ENCODE measurements at regions not wholly inside any gene's neighbourhood (a gene's known extent, or its start where the extent isn't known, plus 50 kb on each side); places are given as distances from the start of the nearest gene placed in this dataset.

DNA sequence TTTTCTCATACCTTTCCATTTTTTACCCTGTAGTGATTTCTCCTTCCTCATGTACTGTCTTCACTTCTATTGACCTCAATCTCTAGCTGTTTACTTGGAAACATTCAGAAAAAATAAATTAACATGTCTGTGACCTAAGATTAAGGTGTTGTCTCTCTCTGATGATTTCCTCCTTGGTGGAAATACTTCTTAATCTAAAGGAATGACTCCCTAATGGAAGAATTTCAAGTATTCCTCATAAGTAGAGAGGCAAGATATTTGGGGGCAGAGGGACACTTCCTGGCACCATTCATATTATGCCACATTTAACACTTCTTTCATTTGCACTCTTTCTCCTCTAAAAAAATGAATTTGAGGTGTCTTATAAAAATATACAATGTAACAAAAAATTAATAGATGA lies 202.8 kb downstream of the NEBL start:
- no peak for FAIRE-seq
- Histone ChIP-seq H3K4me2 (no peak overlapping the region), H3K4me1 (no peaks in the 10 kb centered on the region), H3K9me3 (no peaks in the 10 kb centered on the region), H3K4me3 (no peak overlapping the region), H3K27ac (no peak overlapping the region)
- no peak for ATAC-seq
- ChIA-PET CTCF (no interaction called here), POLR2A (no interaction called here)
- no peak for DNase-seq (ENCODE audit: low read depth in 1 of 2, low spot score in 1 of 2)
- TF ChIP-seq ZSCAN20 (CRISPR knock-in tag; IDR thresholded peaks at IDR 0.05) (no peak), HDAC2 (IDR thresholded peaks at IDR 0.05) (no peak), HOXB5 (CRISPR knock-in tag; IDR thresholded peaks at IDR 0.05) (no peak), CBX8 (IDR thresholded peaks at IDR 0.05) (no peak), FOSB (CRISPR knock-in tag; IDR thresholded peaks at IDR 0.05) (no peak), MAZ (IDR thresholded peaks at IDR 0.05; ENCODE audit: borderline replicate concordance, low read depth, low read length) (no peak)

DNA sequence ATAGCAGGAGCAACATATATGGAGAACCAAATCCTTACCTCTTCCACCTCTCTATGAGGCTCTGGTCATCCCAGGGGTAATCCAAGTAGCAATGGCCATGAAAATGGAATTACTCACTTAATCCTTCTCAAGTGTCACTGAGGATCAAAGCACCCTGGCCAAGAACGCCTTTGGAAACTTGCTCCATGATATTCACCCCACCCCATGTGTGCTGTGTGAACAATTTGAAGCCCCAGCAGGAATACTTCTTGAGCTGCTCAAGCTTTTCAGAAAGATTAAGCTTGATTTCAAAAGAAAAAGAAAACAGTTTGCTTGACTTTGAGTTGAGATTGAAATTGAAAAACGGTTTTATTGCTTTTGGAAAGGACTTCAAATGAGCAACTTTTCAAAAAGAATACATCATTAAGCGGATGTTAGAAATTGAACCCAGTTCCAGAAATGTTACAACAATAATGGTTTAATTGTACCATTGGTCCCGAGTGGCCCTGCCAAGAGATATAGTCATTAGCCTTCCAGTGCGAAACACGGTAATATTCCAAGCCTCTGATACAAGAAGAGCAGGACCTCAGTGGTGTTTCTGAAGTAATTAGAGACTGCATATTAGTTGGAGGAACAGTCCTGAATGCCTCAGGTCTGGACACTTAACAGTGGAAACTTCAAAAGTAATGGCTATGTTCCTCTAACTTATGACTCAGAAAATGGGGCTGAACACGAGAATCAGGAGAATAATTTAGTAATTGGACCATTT lies 208.1 kb downstream of the NEBL start:
- Histone ChIP-seq H3K4me1 (no peaks in the 10 kb centered on the region), H3K4me2 (no peak overlapping the region), H3K4me3 (no peak overlapping the region), H3K9me3 (no peaks in the 10 kb centered on the region), H3K27ac (no peak overlapping the region)
- no peak for TF ChIP-seq KDM1A (IDR thresholded peaks at IDR 0.05; ENCODE audit: low read depth)
- no peak for TF ChIP-seq MAFK (IDR thresholded peaks at IDR 0.05; ENCODE audit: partially characterized antibody)
- no peak for TF ChIP-seq TP53 (CRISPR knock-in tag; IDR thresholded peaks at IDR 0.05)
- TF ChIP-seq MYC (IDR thresholded peaks at IDR 0.05; ENCODE audit: borderline replicate concordance, low read length): no peak
- no peak for TF ChIP-seq PHF8 (IDR thresholded peaks at IDR 0.05; ENCODE audit: borderline replicate concordance, low read depth)
- TF ChIP-seq HOXA7 (CRISPR knock-in tag; IDR thresholded peaks at IDR 0.05): no peak
- no peak for TF ChIP-seq EHMT2 (IDR thresholded peaks at IDR 0.05; ENCODE audit: low read depth)
- WGBS (ENCODE audit: missing lambda C conversion rate): 21% methylated on average over 7 of the region's 7 CpGs
- POLR2A ChIA-PET: no interaction called here
- ATAC-seq (no peak), FAIRE-seq (no peak), DNase-seq (ENCODE audit: low read depth in 1 of 2, low spot score in 1 of 2) (no peak)
- CTCF ChIA-PET: no interaction called here

DNA sequence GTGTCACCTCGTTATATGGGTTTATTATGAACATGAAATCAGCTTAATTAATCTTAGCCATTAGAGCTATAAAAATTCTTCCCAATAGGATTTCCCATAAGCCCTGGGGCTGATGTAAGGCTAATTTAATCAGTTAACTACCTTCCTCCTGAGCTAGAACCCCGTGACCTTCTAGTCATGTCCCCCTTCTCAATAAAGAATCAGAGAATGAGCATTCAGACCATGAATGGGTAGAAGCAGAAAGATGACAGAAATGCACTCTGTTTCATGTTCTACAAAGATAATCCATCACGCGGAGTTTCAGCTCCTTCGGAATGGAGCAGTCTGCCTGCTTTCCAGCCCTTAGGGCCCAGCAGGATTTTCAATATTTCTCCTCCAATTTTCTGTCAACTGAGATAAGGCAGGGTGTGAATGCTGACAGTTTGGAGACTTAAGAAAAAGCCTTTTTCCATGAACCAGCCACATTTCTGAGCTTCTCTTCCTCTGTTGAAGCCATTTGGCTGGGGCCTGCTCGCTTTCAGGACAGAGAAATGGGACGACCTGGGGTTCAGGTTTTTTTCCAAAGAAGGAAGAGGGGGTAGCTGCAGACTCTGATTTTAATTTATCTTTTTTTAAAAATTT lies 211.0 kb downstream of the NEBL start:
- 43% methylated on average over 7 of the region's 7 CpGs for WGBS (ENCODE audit: missing lambda C conversion rate)
- Histone ChIP-seq H3K9me3 (no peaks in the 10 kb centered on the region), H3K27ac (no peak overlapping the region), H3K4me2 (no peak overlapping the region), H3K4me1 (no peaks in the 10 kb centered on the region), H3K4me3 (no peak overlapping the region)
- DNase-seq (ENCODE audit: low read depth in 1 of 2, low spot score in 1 of 2) (no peak), ATAC-seq (no peak), FAIRE-seq (no peak)
- TF ChIP-seq HOXB5 (CRISPR knock-in tag; IDR thresholded peaks at IDR 0.05): no peak
- no peak for TF ChIP-seq BHLHE40 (IDR thresholded peaks at IDR 0.05; ENCODE audit: low read depth, low read length)
- TF ChIP-seq, protein P1, sequence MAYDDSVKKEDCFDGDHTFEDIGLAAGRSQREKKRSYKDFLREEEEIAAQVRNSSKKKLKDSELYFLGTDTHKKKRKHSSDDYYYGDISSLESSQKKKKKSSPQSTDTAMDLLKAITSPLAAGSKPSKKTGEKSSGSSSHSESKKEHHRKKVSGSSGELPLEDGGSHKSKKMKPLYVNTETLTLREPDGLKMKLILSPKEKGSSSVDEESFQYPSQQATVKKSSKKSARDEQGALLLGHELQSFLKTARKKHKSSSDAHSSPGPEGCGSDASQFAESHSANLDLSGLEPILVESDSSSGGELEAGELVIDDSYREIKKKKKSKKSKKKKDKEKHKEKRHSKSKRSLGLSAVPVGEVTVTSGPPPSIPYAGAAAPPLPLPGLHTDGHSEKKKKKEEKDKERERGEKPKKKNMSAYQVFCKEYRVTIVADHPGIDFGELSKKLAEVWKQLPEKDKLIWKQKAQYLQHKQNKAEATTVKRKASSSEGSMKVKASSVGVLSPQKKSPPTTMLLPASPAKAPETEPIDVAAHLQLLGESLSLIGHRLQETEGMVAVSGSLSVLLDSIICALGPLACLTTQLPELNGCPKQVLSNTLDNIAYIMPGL (CRISPR knock-in tag; IDR thresholded peaks at IDR 0.05; ENCODE audit: borderline replicate concordance): no peak
- no peak for TF ChIP-seq RCOR1 (IDR thresholded peaks at IDR 0.05; ENCODE audit: low read depth, low read length)
- no peak for TF ChIP-seq ZFP36 (IDR thresholded peaks at IDR 0.05; ENCODE audit: borderline replicate concordance, partially characterized antibody)
- no peak for TF ChIP-seq EP300 (IDR thresholded peaks at IDR 0.05)
- no peak for TF ChIP-seq FOSB (CRISPR knock-in tag; IDR thresholded peaks at IDR 0.05)
- TF ChIP-seq TP53 (CRISPR knock-in tag; IDR thresholded peaks at IDR 0.05): no peak
- TF ChIP-seq, protein P2, sequence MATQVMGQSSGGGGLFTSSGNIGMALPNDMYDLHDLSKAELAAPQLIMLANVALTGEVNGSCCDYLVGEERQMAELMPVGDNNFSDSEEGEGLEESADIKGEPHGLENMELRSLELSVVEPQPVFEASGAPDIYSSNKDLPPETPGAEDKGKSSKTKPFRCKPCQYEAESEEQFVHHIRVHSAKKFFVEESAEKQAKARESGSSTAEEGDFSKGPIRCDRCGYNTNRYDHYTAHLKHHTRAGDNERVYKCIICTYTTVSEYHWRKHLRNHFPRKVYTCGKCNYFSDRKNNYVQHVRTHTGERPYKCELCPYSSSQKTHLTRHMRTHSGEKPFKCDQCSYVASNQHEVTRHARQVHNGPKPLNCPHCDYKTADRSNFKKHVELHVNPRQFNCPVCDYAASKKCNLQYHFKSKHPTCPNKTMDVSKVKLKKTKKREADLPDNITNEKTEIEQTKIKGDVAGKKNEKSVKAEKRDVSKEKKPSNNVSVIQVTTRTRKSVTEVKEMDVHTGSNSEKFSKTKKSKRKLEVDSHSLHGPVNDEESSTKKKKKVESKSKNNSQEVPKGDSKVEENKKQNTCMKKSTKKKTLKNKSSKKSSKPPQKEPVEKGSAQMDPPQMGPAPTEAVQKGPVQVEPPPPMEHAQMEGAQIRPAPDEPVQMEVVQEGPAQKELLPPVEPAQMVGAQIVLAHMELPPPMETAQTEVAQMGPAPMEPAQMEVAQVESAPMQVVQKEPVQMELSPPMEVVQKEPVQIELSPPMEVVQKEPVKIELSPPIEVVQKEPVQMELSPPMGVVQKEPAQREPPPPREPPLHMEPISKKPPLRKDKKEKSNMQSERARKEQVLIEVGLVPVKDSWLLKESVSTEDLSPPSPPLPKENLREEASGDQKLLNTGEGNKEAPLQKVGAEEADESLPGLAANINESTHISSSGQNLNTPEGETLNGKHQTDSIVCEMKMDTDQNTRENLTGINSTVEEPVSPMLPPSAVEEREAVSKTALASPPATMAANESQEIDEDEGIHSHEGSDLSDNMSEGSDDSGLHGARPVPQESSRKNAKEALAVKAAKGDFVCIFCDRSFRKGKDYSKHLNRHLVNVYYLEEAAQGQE (IDR thresholded peaks at IDR 0.05): no peak
- TF ChIP-seq SREBF2 (IDR thresholded peaks at IDR 0.05): no peak
- TF ChIP-seq RFX5 (IDR thresholded peaks at IDR 0.05): no peak
- no peak for TF ChIP-seq ZNF302 (CRISPR knock-in tag; IDR thresholded peaks at IDR 0.05)
- no peak for TF ChIP-seq ESRRA (IDR thresholded peaks at IDR 0.05; ENCODE audit: borderline replicate concordance, low read length)
- TF ChIP-seq POLR2A (IDR thresholded peaks at IDR 0.05; ENCODE audit: low read length): no peak
- TF ChIP-seq, protein P3, sequence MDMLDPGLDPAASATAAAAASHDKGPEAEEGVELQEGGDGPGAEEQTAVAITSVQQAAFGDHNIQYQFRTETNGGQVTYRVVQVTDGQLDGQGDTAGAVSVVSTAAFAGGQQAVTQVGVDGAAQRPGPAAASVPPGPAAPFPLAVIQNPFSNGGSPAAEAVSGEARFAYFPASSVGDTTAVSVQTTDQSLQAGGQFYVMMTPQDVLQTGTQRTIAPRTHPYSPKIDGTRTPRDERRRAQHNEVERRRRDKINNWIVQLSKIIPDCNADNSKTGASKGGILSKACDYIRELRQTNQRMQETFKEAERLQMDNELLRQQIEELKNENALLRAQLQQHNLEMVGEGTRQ (IDR thresholded peaks at IDR 0.05): no peak
- no peak for TF ChIP-seq EHF (CRISPR knock-in tag; IDR thresholded peaks at IDR 0.05)
- ChIA-PET POLR2A (no interaction called here), CTCF (no interaction called here)

Measured in A549 (cell line).